ENCODE measurements at regions not wholly inside any gene's neighbourhood (a gene's known extent, or its start where the extent isn't known, plus 50 kb on each side); places are given as distances from the start of the nearest gene placed in this dataset.

DNA sequence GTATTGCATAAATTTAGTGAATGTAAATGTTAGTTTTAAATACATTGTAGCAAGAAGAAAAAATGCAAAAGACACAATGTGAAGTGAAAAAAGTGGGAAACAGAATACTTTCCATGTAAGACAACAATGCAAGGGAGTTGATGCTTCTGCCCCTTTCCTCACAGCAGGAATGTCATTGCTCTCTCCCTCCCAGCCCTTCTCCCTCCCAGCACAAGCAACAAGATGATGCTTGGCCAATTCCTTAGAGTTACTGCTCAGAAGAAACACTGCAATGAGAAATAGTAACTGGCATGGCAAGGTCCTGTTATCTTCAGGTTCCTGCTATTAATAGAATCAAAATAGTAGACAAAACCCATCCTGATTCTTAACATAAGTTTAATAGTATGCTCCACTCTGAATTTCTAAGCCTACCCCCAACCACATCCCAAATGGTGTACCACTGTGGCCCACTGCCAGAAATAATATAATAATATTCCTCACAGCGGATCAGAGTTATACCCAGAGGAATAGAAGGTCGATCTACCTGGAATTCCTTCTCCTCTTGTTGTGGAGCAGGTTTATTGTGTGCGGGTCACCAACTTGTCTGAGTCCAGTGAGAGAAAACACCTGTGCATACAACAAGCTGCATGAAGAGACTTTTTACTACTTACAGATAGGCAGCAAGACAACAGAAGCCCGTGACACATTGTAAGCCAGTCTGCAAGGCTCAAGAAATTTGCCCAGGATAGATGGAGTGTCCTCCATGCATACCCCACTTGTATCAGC, 69.8 kb upstream of the SLC7A11 start:
- DNase-seq (no peak), ATAC-seq (no peak)

DNA sequence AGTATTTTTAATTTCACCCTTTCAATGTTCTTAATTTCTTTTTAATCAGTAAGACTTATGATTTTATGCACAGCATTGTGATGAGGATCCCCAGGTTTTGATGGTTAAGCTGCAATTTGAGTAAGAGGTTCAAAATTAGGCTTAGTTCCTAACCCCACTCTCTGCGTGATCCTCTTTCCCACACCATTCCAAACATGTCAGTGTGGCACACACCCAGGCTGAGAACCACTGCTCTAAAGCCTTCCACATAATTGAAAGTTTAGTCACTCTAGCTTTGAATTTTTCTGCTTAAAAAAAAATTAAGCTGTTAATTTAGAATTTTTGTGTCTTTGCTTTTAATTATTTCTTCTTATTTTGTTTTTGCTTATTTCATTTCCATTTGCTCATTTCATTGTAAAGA, 68.8 kb upstream of the SLC7A11 start:
- ATAC-seq = no peak

DNA sequence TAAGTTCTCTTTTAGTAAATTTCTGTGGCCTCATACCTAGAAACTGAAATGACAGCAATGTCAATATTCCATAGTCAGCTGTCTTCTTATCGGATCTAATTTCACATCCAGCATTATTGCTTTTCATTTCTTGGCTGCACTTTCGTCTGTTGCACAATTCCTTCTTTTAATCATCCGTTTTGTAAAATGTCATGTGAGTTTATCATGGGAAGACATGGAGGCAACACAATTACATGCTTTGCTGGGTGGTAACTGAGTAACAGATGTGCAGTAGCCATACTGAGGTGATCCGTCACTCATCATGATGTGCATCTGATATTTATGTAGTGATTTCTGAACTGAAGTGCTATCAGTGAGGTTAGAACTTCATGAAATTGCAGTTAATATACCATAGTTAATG, 68.3 kb upstream of the SLC7A11 start:
- ATAC-seq (no peak), DNase-seq (no peak)

More for the DNA sequence above, 68.8 kb upstream of the SLC7A11 start:
- no peak for DNase-seq

DNA sequence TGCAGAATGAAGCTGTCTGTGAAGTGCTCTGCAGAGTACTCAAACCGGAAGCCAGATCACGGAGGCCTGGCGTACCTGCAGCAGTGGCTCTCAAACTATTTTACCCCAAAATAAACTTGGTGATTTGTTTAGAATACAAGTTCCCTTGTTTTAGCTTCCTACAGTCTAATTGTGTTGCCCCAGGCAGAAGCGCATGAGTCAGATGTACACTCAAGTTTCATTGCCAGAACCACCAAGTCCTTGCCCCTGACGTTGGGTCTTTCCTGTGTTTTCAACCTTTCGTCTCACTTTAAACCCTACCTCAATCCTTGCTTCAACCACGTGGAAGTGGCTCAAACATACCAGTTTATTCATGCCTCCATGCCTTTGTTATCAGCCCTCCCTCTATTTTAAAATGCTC, 66.2 kb upstream of the SLC7A11 start:
- no peak for ATAC-seq
- DNase-seq = no peak

DNA sequence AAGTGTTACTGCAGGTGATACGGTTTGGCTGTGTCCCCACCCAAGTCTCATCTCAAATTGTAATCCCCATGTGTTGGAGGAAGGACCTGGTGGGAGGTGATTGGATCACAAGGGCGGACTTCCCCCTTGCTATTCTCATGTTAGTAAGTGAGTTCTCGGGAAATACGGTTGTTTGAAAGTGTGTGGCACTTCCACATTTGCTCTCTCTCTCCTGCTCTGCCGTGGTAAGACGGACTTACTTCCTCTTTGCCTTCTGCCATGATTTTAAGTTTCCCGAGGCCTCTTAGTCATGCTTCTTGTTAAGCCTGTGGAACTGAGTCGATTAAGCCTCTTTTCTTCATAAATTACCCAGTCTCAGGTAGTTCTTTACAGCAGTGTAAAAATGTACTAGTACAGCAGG, 65.2 kb upstream of the SLC7A11 start:
- DNase-seq (no peak), ATAC-seq (no peak)

DNA sequence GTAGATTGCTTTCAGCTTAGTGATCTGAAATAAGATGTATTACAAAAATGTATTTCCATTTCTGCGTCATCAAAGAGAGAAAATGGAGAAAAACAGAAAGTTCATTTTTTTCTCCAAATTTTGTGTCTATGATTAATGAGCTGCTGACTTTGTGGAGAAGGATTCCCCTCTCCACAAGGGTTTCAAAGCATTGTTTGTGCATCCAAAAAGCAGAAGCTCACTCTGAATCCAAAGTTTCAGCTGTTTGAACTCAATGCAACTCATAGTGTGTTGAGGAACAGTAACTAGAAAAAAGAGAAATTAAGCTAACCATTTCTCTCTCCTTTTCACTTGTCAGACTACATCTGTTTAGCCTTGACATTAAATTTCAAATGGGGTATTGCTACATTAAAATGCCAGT, 62.9 kb upstream of the SLC7A11 start:
- ATAC-seq (no peak), DNase-seq (no peak)

DNA sequence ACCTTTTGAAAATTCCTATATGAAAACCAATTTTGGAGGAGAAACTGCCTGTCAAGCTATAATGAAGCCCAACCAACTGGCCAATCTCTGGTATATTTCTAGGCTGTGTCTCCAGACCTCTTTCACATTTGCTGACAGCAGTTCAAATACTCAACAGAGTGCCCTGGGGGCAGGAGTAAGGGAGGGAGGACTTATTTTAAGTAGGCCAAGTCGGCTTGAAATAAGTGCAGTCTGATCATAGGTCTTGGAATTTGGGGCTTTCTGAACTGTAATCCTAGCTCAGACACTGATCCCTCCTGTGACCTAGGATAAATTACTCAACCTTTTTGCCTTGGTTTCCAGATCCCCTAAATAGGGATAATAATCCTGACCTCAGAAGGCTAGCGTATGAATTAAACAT, 59.4 kb upstream of the SLC7A11 start:
- DNase-seq (no peak), ATAC-seq (no peak)

DNA sequence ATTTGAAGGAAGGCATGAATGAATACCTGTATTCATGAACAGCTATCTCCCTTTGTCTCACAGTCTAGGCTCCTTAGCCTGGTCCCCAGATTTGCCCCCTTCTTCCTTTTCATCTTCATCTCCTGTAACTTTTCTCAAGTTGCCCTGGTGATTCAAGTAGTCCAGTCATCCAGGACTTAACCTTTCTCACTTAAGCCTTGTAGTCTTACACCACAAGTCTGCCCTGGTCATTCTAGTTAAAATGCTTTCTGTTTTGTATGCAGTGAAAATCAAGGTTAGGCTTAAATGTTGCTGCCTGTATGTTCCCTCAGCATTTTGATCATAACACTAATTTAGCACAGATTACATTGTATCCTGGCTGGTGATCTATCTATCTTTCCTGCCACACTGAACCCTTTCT, 58.5 kb upstream of the SLC7A11 start:
- no peak for DNase-seq
- no peak for ATAC-seq

DNA sequence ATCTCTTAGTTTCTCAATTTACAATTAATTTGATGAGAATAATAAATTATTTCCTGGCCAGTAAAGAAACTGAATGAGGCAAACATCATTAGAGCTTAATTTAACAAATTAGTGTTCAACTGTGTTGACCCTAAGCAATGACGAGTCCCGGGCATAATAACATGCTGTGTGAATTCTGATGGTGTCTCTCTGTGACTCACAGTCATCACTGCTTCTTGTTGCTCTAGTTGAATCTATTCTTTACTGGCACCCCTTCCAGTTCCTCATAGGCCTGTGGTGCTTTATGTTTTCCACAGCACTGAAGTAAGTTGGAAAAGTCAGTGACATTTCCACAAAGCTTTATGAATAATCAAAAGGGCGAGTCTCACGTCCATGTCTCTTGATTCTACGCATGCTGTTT, 57.7 kb upstream of the SLC7A11 start:
- DNase-seq (no peak), ATAC-seq (no peak)

DNA sequence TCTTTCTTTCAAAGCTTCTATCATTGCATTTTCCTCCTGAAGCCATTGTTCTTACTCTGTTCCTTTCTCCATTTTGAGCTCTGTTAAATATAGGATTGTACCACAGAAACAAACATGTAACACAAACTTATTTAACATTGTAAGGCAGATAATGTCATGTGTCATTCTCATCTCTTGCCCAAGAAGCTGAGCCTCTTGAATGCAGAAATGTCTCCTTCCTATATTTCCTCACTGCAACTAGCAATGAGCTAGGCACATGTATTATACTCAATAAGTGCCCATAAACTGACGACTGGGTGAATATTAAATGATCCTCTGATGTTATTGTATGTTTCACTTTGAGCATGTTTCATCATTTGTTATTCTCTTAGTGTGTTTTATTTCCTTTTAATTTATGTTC, 56.7 kb upstream of the SLC7A11 start:
- DNase-seq = no peak

DNA sequence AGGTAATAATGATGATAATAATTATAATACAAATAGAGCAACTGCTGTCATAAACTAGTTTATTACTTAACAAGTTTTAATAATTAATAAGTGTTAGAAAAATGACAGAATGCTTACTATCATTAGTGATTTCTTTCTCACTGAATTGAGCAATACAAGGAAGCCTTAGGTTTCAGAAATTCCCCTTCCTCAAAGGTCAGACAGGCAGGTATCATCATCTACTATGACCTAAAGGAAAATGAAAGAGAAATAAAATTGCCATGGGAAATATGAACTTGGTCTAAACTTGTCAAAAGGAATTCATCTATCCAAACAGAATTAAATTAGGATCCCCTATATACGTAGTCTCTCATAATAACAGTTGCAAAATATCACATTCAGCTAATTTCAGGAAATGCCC, 56.3 kb upstream of the SLC7A11 start:
- ATAC-seq (no peak), DNase-seq (no peak)

More for the DNA sequence above, 56.7 kb upstream of the SLC7A11 start:
- ATAC-seq = no peak

DNA sequence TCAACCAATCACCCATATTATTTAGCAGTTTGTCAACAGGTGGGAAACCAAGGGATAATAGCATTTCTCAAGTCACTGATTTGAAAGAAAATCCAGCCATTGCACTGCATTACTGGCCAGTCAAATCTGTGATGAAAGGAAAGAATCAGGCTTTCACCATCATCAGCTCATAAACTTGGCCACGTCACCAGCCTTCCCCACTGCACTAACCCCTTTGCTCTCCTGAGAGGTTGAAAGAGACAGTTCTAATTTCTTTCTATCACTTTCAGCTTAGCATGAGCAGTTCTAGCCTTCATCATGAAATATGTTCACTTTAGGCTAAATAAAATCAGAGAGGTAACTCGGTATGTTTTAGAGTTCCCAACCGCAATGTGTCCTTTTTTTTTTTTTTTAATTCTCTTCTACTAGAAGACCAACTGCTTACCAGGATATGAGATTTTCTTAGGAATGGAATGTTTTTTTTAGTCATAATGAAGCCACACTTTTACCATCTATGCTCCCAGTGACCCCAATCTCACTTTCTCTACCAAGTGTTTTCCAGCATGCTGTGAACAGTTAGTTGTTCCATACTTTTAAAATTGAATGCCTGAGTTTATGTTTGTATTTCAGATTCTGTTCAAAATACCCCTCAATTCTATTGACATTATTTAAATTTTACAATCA, 55.7 kb upstream of the SLC7A11 start:
- DNase-seq = no peak
- ATAC-seq = no peak

DNA sequence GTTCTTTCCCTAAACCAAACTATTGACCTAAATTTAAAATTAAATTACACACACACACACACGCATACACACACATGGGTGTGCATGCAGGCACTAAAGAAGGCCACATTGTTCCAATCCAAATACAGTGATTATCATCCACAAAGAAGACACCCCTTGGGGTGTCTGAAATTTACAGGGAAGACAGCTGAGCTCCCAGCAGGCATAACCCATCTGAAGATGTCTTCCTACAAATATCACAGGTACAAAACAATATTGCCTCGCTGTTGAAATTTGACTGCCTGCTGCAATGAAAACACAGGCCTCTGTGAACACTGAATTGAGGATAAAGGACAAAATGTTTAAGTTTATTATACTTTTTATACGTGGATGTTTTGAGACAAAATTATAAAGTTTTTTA, 50.2 kb upstream of the SLC7A11 start:
- DNase-seq = no peak
- no peak for ATAC-seq
